Activated CD4-positive, alpha-beta T cell treated with anti-CD3 and anti-CD28 coated beads, Interleukin-2, Interleukin-6, amounts not matched to agents 100 ng/mL and 50 ng/mL, durations not matched to agents 16 hours and 8 hours (primary cell): ENCODE measurements at regions not wholly inside any gene's neighbourhood (a gene's known extent, or its start where the extent isn't known, plus 50 kb on each side); places are given as distances from the start of the nearest gene placed in this dataset.

ENCODE experiments used
- DNase-seq: peaks from one replicate; pipeline ENCODE4 v3.0.0-alpha.2; 2020

DNA sequence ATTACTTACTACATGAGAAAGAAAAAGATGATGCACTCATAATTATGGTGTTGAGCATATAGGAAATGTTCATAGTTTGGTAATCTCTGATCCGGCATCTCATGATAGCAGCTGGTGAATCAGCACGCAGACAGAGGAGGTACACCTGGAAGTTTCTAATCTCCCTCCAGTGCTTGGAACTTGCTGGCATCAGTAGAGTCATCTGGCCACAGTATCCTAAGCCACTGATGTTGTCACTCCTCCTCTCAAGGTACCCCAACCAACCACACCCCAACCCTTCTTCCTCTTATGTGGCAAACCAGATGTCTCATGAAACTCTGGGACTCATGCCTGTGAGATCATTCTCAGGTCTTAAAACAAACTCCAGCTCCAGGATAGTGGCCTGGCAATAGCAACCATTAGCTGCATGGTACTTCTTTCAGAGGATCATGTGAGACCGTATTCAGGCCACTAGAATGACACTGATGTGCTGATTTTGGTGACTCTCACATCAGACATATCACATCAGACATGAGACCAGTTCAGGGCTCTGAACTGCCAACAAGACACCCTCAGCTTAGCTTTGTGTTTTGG lies 143.0 kb downstream of the RASSF9 start:
- no peak for DNase-seq

DNA sequence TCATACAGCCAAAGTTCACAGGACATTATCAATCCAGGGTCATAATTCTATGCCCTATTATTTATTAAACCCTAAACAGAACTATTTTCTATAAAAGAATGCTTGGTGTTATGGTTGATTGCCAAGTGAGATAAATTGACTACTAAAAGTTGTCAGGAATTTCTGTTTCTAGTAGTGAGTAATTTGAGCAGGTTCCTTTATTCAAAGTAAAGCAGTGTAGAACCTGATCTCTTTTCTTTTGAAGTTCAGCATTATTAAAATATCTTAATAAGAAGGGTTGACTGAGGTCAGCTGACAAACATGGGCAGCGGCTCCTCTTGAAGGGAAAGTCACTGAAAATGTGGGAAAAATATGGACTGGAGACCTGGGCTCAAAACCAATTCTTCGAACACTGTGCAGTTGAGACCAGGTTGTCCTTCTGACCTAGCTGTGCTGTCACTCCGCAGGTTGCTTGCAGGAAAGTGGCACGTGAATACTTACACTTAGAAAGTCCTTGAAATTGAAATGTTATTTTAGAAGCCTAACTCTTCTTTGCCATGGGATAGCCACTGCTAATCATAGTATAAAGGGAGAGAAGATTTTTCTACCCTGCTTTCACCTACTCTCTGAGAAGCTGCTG lies 141.0 kb downstream of the RASSF9 start:
- DNase-seq, result no peak

DNA sequence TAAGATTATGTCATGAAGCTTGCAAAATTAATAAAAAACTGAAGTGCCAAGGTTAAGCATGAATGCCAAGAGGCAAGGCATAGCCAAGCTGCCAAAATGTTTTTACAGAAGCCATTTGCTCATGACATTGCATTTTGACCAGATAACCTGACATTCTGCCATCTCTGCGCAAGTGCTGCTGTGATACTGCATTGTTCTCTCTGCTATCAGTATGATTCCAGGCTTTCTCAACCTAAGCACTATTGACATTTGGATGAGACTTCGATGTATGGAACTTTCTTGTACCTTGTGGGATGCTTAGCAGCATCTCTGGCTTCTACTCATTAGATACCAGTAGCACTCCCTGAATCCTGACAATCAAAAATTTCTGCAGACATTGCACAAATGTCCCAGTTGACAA lies 139.2 kb downstream of the RASSF9 start:
- no peak for DNase-seq

DNA sequence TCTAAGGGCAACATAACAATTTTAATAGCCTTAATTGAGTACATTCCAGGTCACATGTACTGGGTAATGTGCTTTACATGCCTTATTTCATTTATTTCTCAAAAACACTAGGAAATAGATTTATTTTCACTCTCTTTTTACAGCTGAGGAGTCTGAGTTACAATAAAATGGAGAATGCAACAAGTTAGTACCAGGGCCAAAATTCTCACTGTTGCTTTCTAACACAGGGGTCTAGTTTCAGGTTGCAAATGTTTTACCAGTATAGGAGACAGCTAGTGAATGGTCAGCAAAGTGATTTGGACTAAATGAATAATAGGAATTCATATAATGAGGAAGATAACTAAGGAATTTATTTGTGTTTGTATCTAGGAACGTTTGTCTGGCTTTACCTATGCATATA lies 137.3 kb downstream of the RASSF9 start:
- DNase-seq, result no peak

DNA sequence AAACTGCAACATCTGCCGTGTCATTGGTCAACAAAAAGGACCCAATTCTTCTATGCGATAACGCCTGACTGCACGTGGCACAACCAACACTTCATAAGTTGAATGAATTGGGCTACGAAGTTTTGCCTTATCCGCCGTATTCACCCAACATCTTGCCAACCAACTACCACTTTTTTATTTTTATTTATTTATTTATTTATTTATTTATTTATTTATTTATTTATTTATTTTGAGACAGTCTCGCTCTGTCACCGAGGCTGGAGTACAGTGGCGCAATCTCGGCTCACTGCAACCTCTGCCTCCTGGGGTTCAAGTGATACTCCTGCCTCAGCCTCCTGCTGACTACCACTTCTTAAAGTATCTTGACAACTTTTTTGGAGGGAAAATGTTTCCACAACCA lies 127.4 kb downstream of the RASSF9 start:
- no peak for DNase-seq

DNA sequence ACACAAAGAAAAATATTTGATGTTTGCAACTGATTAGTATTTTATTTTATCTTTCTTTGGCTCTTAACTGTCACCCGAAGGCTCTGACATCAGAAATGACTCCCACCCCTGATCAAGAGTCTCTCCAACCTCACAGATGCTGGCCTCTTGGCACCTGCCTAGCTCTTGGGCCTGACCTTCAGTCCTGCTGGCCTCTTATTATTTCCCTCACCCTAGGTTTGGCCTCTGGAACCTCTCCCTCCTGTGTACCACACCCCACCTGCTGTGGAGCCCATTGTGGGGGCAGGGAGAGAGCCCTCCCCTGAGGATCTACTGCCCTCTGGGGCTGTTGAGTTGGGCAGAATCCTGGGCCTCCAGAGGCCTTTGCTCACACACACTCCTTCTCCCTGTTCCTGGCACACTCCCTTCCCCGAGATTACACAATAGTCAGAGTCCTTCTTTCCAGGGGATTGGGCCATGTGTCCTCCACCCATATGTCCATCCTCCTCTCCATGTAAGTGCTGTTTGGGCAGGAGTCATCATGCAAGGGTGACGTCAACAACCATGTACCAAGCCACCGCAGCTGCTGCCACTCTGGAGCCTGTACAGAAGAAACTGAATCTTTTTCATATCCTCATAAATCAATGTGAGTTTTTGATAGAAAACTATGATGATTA lies 124.3 kb downstream of the RASSF9 start:
- DNase-seq, result no peak

DNA sequence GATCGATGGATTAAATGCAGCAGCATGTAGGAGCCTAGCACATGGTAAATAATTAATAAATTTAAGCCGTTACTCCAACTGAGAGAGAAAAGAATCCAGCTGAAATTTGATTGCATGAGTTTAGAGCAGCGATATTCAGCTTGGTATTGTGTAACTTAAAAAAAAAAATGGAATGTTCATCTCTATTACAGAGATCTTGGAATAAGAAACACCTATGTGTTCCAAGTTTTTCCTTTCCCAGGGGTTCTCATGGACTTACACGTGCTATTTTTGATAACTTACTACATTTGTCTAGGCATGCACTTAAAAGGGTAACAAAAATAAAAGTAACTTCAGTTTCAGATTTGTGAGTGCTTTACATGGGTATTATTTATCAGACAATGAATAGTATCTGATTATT lies 122.8 kb downstream of the RASSF9 start:
- DNase-seq, result no peak

DNA sequence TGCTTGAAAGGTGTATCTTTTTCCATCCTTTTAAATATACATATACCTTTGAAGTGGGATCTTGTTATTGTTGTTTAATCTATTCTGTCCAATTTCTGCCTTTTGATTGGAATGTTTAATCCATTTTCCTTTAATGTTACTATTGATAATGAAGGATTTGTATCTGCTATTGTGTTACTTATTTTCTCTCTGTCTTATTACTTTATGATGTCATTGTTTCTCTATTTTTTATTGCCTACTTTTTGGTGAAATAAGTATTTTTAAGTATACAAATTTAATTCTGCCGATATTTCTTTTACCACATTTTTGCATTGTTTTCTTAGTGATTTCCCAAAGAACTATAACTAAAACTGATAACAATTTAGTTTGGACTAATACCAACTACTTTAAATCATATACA lies 121.8 kb downstream of the RASSF9 start:
- DNase-seq, result no peak

DNA sequence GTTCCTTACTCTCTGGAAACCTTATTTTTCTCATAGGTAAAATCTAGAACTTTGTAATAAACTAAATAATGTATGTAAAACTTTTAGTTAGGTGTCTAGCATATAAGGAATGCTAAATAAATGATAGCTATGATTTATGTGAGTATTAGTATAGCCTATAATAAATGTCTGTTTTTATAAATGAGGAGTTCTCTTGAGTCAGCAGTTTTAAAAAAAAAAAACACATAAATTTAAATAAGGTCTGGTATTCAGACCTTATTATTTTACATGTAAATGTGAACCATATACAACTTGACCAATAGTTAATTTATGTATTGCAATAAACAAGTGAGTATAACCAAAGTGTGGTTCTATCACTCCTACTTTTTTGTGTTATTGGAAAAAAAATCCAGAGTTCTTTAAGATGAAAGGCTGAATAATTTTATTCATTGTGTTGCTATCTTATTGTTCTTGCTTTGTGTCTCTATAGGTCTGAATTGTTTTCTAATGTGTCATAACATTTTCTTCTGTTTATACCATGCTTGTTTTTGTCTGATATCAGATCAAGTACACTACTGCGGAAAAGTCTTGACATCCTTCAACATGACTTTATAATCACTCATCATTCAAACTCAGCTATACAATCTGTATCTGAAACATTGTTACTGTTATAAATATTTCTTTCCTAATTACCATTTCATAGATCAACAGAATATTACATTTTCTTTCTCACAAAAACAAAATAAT lies 115.7 kb downstream of the RASSF9 start:
- DNase-seq, result no peak

DNA sequence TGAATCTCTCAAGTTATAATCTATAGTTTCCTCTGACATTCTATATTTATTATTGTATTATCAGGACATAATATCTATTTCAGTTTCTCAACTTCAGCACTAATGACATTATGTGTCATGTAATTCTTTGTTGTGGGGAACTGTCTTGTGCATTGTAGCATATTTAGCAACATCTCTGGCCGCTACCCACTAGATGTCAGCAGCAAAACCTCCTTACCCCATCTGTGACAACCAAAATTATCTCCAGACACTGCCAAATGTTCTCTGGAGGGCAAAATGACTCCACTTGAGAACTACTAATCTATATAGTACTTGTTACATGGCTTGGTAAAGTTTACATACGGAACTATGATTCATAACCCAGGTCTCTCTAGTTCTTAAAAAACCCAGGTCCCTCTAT lies 110.2 kb downstream of the RASSF9 start:
- no peak for DNase-seq

DNA sequence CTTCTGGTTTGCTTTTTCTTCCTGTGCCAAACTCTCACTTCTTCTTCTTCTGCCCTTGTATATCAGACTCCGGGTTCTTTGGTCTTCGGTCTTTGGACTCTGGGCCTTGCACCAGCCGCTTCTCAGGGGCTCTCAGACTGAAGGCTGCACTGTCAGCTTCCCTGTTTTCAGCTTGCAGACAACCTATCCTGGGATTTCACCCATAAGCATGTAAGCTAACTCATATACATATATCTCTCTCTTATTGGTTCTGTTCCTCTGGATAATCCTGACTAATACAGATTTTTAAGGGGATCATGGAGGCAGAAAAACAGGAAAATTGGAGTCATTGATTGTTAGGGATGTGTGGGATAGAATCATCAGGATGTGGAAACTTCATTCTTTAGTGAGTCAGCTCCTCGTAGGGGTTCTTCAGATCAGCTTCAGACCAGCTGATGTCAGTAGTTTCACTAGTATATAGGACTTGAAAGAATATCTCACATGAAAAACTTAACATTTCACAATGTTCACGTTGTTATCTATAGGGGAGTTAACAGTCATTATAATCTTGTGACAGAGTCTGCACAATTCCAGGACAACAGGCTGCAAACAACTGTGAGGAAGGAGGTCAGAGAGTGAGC lies 102.9 kb downstream of the RASSF9 start:
- DNase-seq, result no peak

DNA sequence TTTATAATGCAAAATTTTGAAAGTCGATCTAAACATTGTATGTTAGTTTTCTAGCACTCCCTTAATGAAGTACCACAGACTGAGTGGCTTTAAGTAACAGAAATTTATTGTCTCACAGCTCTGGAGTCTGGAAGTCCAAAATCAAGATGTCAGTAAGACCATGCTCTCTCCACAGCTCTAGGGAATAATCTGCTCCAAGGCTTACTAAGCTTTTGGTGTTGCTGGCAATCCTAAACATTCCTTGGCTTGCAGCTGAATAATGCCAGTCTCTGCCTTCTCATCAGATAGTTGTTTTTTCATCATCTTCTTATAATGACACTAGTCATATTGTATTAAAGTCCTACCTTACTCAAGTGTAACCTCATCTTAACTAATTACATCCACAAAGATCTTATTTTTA lies 102.2 kb downstream of the RASSF9 start:
- DNase-seq, result no peak

DNA sequence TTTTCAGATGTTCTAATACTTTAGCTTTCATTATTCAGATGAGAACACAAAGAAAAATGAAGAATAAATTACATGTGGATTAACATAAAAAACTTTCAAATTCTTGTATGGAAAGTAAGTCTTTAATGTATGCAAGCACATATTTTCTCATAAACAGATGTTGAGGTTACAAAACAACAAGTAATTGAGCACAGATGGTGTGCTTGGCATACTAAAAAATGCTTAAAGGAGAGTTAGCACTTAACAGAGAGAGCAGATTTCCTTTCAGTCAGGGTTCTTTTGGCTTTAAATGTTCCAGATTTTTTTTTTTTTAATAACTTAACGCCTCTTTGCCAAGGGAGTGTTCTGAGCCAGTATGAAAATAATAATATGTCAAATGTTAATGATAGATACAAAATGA lies 96.0 kb downstream of the RASSF9 start:
- DNase-seq, result no peak

DNA sequence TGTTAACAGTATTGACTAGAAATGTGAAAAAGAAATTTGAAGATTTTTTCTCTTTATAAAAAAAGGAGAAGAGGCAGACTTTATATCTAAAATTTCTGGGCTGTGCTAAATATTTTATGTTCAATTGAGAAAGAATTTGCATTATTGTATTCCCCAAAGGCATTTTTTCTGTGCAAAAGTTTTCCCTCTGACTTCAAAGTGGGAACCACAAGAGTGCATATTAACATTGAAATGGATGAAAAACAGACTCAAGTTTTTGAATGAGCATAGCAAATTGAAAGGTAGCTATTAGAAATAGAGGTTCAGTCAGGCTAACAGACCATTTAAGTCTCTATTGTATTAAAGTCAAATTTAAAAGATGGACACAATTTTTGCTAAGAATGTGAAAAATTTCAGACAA lies 95.2 kb downstream of the RASSF9 start:
- DNase-seq, result no peak

DNA sequence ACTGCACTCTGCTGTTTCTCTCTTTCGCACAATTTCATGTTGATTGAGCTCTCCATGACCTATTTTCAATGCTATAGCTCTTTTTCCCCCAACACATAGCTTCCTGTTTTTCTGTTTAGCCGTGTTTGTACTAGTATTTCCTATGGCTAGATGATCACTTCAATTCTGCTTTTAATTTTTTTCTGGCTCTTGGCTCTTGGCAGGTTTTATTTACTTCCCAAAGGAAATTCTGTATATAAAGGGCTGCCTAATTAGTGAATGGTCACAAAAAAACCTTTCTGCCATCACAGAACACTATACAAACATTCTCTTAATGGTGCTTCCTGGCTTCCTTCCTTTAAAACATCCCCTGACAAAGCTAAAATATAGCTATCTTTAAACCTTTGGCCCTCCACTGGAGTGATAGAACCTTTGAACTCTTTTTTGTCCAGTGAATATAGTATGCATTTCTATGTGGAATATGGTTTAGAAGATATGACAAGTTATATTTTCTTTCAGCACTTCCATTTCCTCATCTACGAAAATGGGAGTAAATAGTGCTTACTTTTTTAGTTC lies 88.2 kb downstream of the RASSF9 start:
- DNase-seq, result no peak
